HS-27A (cell line): ENCODE measurements at regions not wholly inside any gene's neighbourhood (a gene's known extent, or its start where the extent isn't known, plus 50 kb on each side); places are given as distances from the start of the nearest gene placed in this dataset.

Experiments
- DNase-seq: peaks from one replicate; pipeline ENCODE4 v3.0.0-alpha.2; 2012; ENCODE audit warnings: low read depth, missing footprints

DNA sequence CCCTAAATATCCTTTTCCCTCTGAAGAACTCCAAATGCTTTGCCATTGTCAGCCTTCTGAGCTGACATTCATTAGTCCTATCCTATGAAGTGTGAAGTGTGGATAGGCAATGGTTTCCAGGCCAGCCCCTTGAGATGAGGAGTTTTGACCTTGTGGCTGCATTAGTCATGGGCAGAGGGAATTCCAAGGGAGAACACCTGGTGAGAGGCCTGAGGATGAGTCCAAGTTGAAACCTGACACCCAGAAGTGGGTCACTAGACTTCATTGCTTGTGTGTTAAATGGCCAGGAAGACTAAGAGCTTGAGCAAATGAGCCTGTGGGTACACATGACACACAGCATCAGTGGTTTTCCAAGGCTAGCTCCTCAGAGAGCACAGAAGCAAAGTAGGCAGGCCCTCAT, 260.8 kb downstream of the SKAP2 start:
- DNase-seq: no peak

DNA sequence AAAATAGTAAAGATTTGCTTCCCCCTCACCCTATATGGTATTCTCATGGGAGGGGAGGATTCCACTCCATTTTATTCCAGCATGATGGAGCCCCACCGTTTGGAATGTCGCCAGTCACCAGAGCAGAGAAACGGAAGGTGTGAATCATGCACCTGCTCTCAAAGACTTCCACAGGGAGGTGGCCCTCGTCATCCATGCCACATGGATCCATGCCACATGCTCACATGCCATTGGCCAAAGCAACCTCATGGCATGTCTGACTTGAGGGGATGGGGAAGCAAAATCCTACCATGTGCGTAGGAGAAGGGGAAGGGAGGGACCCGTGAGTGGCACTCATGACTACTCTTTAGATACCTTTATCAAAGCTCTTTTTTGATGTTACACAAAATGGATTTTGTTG, 256.0 kb downstream of the SKAP2 start:
- no peak for DNase-seq

GRCh38 chr7:26609082-26609481, 255.3 kb downstream of the SKAP2 start:
- DNase-seq: no peak

DNA sequence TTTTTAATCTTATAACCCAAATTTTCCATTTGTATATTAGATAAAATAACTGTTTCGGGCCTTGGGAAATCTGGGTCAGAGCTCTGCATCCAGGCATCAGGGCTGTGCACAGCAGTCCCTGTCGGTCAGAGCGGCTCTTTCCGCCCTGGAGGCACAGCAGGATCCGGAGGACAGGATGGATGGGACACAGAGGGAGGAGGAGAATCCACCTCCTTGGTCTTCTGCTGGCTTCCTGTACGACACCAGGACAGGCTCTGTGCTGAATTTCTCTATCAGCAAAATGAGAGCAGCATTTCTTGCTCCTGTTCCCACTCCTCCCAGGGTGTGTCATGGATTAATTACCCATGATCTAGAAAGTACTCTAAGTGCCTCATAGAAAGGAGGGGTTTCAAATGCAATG, 254.9 kb downstream of the SKAP2 start:
- no peak for DNase-seq

DNA sequence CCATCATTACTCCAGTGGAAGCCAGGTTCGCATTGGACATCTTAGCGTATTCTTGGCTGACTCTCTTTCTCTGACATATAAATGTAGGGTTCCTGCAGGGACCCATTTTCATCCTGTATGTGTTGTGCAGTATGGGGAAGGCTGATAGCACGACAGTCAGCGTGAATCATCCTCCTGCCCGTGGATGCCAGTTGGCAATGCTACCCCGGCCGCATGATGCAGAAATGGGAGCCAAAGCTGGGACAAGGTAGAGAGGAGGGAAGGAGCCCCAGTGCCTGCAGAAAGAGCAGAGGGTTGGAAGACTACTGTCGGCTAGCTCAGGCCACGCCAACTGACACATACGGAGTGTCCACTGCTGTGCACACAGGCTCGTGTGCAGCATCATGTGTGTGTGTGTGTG, 251.6 kb downstream of the SKAP2 start:
- no peak for DNase-seq

GRCh38 chr7:26614503-26614902, 249.9 kb downstream of the SKAP2 start:
- DNase-seq: no peak

- no peak for DNase-seq
Observed at GRCh38 chr7:26616235-26616634, 248.2 kb downstream of the SKAP2 start.

- no peak for DNase-seq
Observed at GRCh38 chr7:26617066-26617465, 247.3 kb downstream of the SKAP2 start.
